ENCODE measurements at regions not wholly inside any gene's neighbourhood (a gene's known extent, or its start where the extent isn't known, plus 50 kb on each side); places are given as distances from the start of the nearest gene placed in this dataset.

DNA sequence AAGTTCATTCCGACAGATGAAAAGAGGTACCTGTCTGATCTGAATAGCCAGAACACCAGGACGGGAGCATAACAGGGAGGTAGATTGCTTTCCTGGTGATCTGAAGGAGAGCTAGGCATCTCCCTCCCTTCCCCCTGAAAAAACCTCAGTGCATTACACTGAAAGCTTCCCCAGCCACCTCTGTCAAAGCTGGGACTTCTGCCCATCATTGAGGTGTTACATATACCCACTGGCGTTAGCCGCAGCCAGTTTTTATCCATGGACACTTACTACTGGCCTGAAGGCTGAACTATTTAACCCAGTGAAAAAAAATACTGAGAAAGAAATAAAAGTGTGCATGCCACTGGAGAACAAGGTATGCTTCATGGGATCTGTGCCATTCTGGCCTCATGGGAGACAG, 568.3 kb upstream of the ADAMTS5 start:
- no peak overlapping the region for H3K27ac Mint-ChIP-seq
- Histone ChIP-seq H3K4me3 (ENCODE audit: low read length) (no peak overlapping the region), H3K9me3 (ENCODE audit: control insufficient read depth, low read length) (no peaks in the 10 kb centered on the region), H3K27ac (ENCODE audit: low read depth, low read length) (no peak overlapping the region), H3K27me3 (ENCODE audit: control insufficient read depth, insufficient read depth, low read length, poor library complexity, severe bottlenecking) (no peaks in the 10 kb centered on the region), H3K9ac (ENCODE audit: extremely low read depth, low read length, poor library complexity, severe bottlenecking) (no peak overlapping the region), H3K36me3 (ENCODE audit: control insufficient read depth, insufficient read depth, low read length) (no peaks in the 10 kb centered on the region), H3K4me1 (ENCODE audit: control insufficient read depth, insufficient read depth, low read length) (no peaks in the 10 kb centered on the region)
- no peak for DNase-seq
- no peaks in the 10 kb centered on the region for H3K36me3 Mint-ChIP-seq (ENCODE audit: low read depth)
- H3K9me3 Mint-ChIP-seq = no peaks in the 10 kb centered on the region
- WGBS, 2 experiments (ENCODE audit: insufficient coverage in 1 of 2, insufficient read length in 1 of 2) = 94 to 95% methylated on average over 3 to 4 of the region's 4 CpGs
- no peaks in the 10 kb centered on the region for H3K27me3 Mint-ChIP-seq (ENCODE audit: insufficient read depth)
- H3K4me1 Mint-ChIP-seq = peaks cover 6% of the 10 kb centered on the region
- H3K4me3 Mint-ChIP-seq = no peak overlapping the region
- TF ChIP-seq, protein P1, sequence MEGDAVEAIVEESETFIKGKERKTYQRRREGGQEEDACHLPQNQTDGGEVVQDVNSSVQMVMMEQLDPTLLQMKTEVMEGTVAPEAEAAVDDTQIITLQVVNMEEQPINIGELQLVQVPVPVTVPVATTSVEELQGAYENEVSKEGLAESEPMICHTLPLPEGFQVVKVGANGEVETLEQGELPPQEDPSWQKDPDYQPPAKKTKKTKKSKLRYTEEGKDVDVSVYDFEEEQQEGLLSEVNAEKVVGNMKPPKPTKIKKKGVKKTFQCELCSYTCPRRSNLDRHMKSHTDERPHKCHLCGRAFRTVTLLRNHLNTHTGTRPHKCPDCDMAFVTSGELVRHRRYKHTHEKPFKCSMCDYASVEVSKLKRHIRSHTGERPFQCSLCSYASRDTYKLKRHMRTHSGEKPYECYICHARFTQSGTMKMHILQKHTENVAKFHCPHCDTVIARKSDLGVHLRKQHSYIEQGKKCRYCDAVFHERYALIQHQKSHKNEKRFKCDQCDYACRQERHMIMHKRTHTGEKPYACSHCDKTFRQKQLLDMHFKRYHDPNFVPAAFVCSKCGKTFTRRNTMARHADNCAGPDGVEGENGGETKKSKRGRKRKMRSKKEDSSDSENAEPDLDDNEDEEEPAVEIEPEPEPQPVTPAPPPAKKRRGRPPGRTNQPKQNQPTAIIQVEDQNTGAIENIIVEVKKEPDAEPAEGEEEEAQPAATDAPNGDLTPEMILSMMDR (conservative IDR thresholded peaks at IDR 0.05) = no peak

DNA sequence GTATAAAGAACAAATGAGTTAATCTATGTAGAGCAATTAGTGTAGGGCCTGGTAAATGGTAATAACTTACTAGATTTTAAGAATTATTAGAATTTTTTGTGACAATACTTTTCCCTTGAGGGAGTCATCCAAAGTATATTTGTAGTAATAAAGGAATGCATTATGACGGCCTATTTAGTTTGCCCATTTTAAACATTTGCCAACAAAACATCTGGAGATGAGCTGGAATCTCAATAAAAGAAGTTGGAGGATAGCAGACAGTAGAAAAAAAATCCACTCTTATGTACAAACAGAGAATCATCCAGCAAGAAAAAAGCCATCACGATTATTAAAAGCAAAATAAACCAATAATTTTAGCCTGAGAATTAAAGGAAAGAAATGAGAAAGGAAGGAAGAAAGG, 567.3 kb upstream of the ADAMTS5 start:
- H3K4me1 Mint-ChIP-seq = no peaks in the 10 kb centered on the region
- no peaks in the 10 kb centered on the region for H3K36me3 Mint-ChIP-seq (ENCODE audit: low read depth)
- Histone ChIP-seq H3K27me3 (ENCODE audit: control insufficient read depth, insufficient read depth, low read length, poor library complexity, severe bottlenecking) (no peaks in the 10 kb centered on the region), H3K9ac (ENCODE audit: extremely low read depth, low read length, poor library complexity, severe bottlenecking) (no peak overlapping the region), H3K4me3 (ENCODE audit: low read length) (no peak overlapping the region), H3K27ac (ENCODE audit: low read depth, low read length) (no peak overlapping the region), H3K36me3 (ENCODE audit: control insufficient read depth, insufficient read depth, low read length) (no peaks in the 10 kb centered on the region), H3K9me3 (ENCODE audit: control insufficient read depth, low read length) (no peaks in the 10 kb centered on the region), H3K4me1 (ENCODE audit: control insufficient read depth, insufficient read depth, low read length) (no peaks in the 10 kb centered on the region)
- TF ChIP-seq, protein P1 (conservative IDR thresholded peaks at IDR 0.05) = no peak
- no peaks in the 10 kb centered on the region for H3K27me3 Mint-ChIP-seq (ENCODE audit: insufficient read depth)
- no peak overlapping the region for H3K27ac Mint-ChIP-seq
- 100% methylated on average over 1 of the region's 2 CpGs; no CpG with 5 or more reads in 1 of the 2 experiments for WGBS, 2 experiments (ENCODE audit: insufficient coverage in 1 of 2, insufficient read length in 1 of 2)
- no peaks in the 10 kb centered on the region for H3K9me3 Mint-ChIP-seq
- H3K4me3 Mint-ChIP-seq = no peak overlapping the region
- no peak for DNase-seq

DNA sequence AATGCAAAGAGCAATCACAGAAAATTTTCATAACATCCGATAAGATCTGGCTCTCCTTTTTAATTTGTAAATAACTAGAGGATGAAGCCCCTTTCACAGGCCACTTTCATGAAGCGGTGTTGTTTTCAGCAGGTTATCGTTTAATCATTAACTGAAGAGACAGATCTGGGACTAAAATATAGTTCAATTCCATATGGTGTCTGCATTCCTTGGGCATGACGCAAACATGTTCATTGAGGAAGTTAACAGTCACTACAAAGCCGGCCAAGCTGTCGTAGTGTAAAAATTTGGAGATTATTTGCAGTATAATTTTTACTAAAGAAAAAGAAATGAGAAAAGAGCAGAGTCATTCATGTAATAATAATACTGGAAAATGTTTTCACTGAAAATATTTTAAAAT, 565.2 kb upstream of the ADAMTS5 start:
- no peak overlapping the region for H3K27ac ChIP-seq (ENCODE audit: low read depth, low read length)
- WGBS, 2 experiments (ENCODE audit: insufficient coverage in 1 of 2, insufficient read length in 1 of 2) = 93 to 100% methylated on average over 2 to 6 of the region's 6 CpGs
- TF ChIP-seq, protein P1 (conservative IDR thresholded peaks at IDR 0.05) = no peak
- no peaks in the 10 kb centered on the region for H3K9me3 ChIP-seq (ENCODE audit: control insufficient read depth, low read length)
- DNase-seq = no peak
- no peak overlapping the region for H3K27ac Mint-ChIP-seq
- H3K4me3 Mint-ChIP-seq = no peak overlapping the region
- H3K9ac ChIP-seq (ENCODE audit: extremely low read depth, low read length, poor library complexity, severe bottlenecking) = no peak overlapping the region
- H3K36me3 Mint-ChIP-seq (ENCODE audit: low read depth) = no peaks in the 10 kb centered on the region
- no peaks in the 10 kb centered on the region for H3K36me3 ChIP-seq (ENCODE audit: control insufficient read depth, insufficient read depth, low read length)
- H3K4me1 Mint-ChIP-seq = no peaks in the 10 kb centered on the region
- H3K9me3 Mint-ChIP-seq = no peaks in the 10 kb centered on the region
- H3K27me3 Mint-ChIP-seq (ENCODE audit: insufficient read depth) = no peaks in the 10 kb centered on the region
- H3K27me3 ChIP-seq (ENCODE audit: control insufficient read depth, insufficient read depth, low read length, poor library complexity, severe bottlenecking) = no peaks in the 10 kb centered on the region
- no peak overlapping the region for H3K4me3 ChIP-seq (ENCODE audit: low read length)
- H3K4me1 ChIP-seq (ENCODE audit: control insufficient read depth, insufficient read depth, low read length) = no peaks in the 10 kb centered on the region

All from endodermal cell (in vitro differentiated cells).